Breast epithelium (tissue), 4 donors: ENCODE measurements at regions not wholly inside any gene's neighbourhood (a gene's known extent, or its start where the extent isn't known, plus 50 kb on each side); places are given as distances from the start of the nearest gene placed in this dataset.
"Not testable (repeated sequence)": the region's sequence is repeated elsewhere in the genome, so short reads cannot be mapped to it uniquely, and the experiment has no call there.

Experiments
- DNase-seq, 2 donors: peaks; one replicate each; pipeline ENCODE4 v3.0.0-alpha.2; 2019; ENCODE audit warnings: low spot score in 2 of 2
- H3K27ac ChIP-seq, 2 donors: fragments of 200-600 bp; sonication (generic) in 1 of 2; one replicate each; pipeline ENCODE4 v1.5.1; 2016 to 2019; ENCODE audit warnings: mild to moderate bottlenecking in 1 of 2
- H3K27me3 ChIP-seq, 2 donors: fragments of 200-600 bp; sonication (generic) in 1 of 2; one replicate each; pipeline versions ENCODE4 v1.5.1 to v1.6.0; 2017 to 2019; ENCODE audit warnings: control low read depth in 1 of 2, mild to moderate bottlenecking in 1 of 2
- H3K36me3 ChIP-seq: fragments of 200-600 bp; one replicate; pipeline ENCODE4 v1.5.1; 2019
- H3K4me1 ChIP-seq, 2 donors: fragments of 200-600 bp; sonication (generic); one replicate each; pipeline ENCODE4 v1.5.1; 2016 to 2019; ENCODE audit warnings: control low read depth in 1 of 2
- H3K4me3 ChIP-seq, 3 donors: fragments of 200-600 bp; sonication (generic); 1 replicate in 2 of 3; 2 replicates in 1 of 3; pipeline ENCODE4 v1.5.1; 2016 to 2019; ENCODE audit warnings: mild to moderate bottlenecking in 3 of 3, moderate library complexity in 2 of 3
- H3K9me3 ChIP-seq, 2 donors: fragments of 200-600 bp; sonication (generic) in 1 of 2; one replicate each; pipeline ENCODE4 v1.5.1; 2016 to 2019; ENCODE audit warnings: control low read depth in 1 of 2
- CTCF ChIP-seq, 3 donors: fragments of 450-650 bp; IDR thresholded peaks; one replicate each; pipeline ENCODE4 v1.5.1; 2016 to 2017; ENCODE audit warnings: antibody characterized with exemption in 3 of 3, mild to moderate bottlenecking in 3 of 3, moderate library complexity in 3 of 3
- POLR2A ChIP-seq: fragments of 450-650 bp; IDR thresholded peaks from one replicate; pipeline ENCODE4 v1.6.1; 2016; ENCODE audit warnings: antibody characterized with exemption, mild to moderate bottlenecking, moderate library complexity
- POLR2AphosphoS5 ChIP-seq, 3 donors: sonication (generic); formaldehyde crosslinking; IDR thresholded peaks; one replicate each; pipeline ENCODE4 v1.6.1; 2017; ENCODE audit warnings: antibody characterized with exemption in 3 of 3
- intact Hi-C: fragments of 100-400 bp; cut with DNase I; formaldehyde crosslinking; loops from one replicate; pipeline ENCODE4 v1.15.1; 2023; ENCODE audit warnings: low total_unique reads

- no peaks in the 10 kb centered on the region for H3K36me3 ChIP-seq
- DNase-seq, result no peak
- no peaks in the 10 kb centered on the region for H3K27me3 ChIP-seq
- H3K9me3 ChIP-seq, result peaks cover 0 to 10% of the 10 kb centered on the region in 2 donors
- H3K4me1 ChIP-seq, result no peaks in the 10 kb centered on the region
- no peak overlapping the region for H3K27ac ChIP-seq
- H3K4me3 ChIP-seq, result no peak overlapping the region
- TF ChIP-seq CTCF (IDR thresholded peaks at IDR 0.05) (no peak), POLR2AphosphoS5 (IDR thresholded peaks at IDR 0.05) (no peak), POLR2A (no peak)
- intact Hi-C loops, result no loop called here
Observed at GRCh38 chr5:130624805-130625204, 540.3 kb downstream of the HINT1 start.

GRCh38 chr5:130616161-130616560, 548.9 kb downstream of the HINT1 start:
- no peak for DNase-seq
- Histone ChIP-seq H3K27me3 (no peaks in the 10 kb centered on the region), H3K27ac (no peak overlapping the region), H3K36me3 (no peaks in the 10 kb centered on the region), H3K4me3 (no peak overlapping the region), H3K9me3 (no peaks in the 10 kb centered on the region), H3K4me1 (no peaks in the 10 kb centered on the region)
- intact Hi-C loops, result no loop called here
- no peak for TF ChIP-seq POLR2A
- TF ChIP-seq POLR2AphosphoS5 (IDR thresholded peaks at IDR 0.05), result no peak
- no peak for TF ChIP-seq CTCF (IDR thresholded peaks at IDR 0.05)

- H3K4me1 ChIP-seq, result no peaks in the 10 kb centered on the region
- H3K9me3 ChIP-seq, result no peaks in the 10 kb centered on the region
- DNase-seq, result no peak
- intact Hi-C loops, result no loop called here
- no peaks in the 10 kb centered on the region for H3K36me3 ChIP-seq
- H3K27me3 ChIP-seq, result no peaks in the 10 kb centered on the region
- no peak overlapping the region for H3K4me3 ChIP-seq
- TF ChIP-seq POLR2AphosphoS5 (IDR thresholded peaks at IDR 0.05) (no peak), CTCF (IDR thresholded peaks at IDR 0.05) (no peak), POLR2A (no peak)
- no peak overlapping the region for H3K27ac ChIP-seq
Observed at GRCh38 chr5:130605234-130605633, 559.8 kb downstream of the HINT1 start.

GRCh38 chr5:130596647-130597046, 568.4 kb downstream of the HINT1 start:
- H3K4me1 ChIP-seq, H3K27me3 ChIP-seq, H3K9me3 ChIP-seq, H3K4me3 ChIP-seq, DNase-seq, intact Hi-C loops, H3K27ac ChIP-seq, H3K36me3 ChIP-seq: not testable (repeated sequence)

- Histone ChIP-seq H3K27me3 (no peaks in the 10 kb centered on the region), H3K36me3 (no peaks in the 10 kb centered on the region), H3K4me3 (no peak overlapping the region), H3K27ac (no peak overlapping the region), H3K4me1 (no peaks in the 10 kb centered on the region), H3K9me3 (peaks cover 4 to 16% of the 10 kb centered on the region in 2 donors)
- intact Hi-C loops, result no loop called here
- no peak for DNase-seq
- TF ChIP-seq POLR2AphosphoS5 (IDR thresholded peaks at IDR 0.05), result no peak
- no peak for TF ChIP-seq CTCF (IDR thresholded peaks at IDR 0.05)
- no peak for TF ChIP-seq POLR2A
Observed at GRCh38 chr5:130580264-130580663, 584.8 kb downstream of the HINT1 start.

GRCh38 chr5:130578354-130578753, 586.7 kb downstream of the HINT1 start:
- intact Hi-C loops, result no loop called here
- Histone ChIP-seq H3K4me1 (no peaks in the 10 kb centered on the region), H3K27ac (no peak overlapping the region), H3K4me3 (no peak overlapping the region), H3K27me3 (no peaks in the 10 kb centered on the region), H3K9me3 (peaks cover 0 to 16% of the 10 kb centered on the region in 2 donors), H3K36me3 (no peaks in the 10 kb centered on the region)
- no peak for DNase-seq
- TF ChIP-seq POLR2AphosphoS5 (IDR thresholded peaks at IDR 0.05) (no peak), POLR2A (no peak), CTCF (IDR thresholded peaks at IDR 0.05) (no peak)
